ENCODE measurements at regions not wholly inside any gene's neighbourhood (a gene's known extent, or its start where the extent isn't known, plus 50 kb on each side); places are given as distances from the start of the nearest gene placed in this dataset.

GRCh38 chr4:152099981-152100378, 339.2 kb upstream of the GATB start:
- H3K4me1 Mint-ChIP-seq: peaks cover 19 to 33% (median 21%) of the 10 kb centered on the region in 3 donors
- H3K9me3 Mint-ChIP-seq: no peaks in the 10 kb centered on the region
- H3K27ac Mint-ChIP-seq: peak overlapping the region; percentile 57 to 91 (median 89)
- peak overlapping the region in 3 of 4 donors; percentile 27 to 86 (median 80) for H3K4me3 Mint-ChIP-seq
- H3K27me3 Mint-ChIP-seq: peaks cover 3% of the 10 kb centered on the region
- H3K36me3 Mint-ChIP-seq: peaks cover 3% of the 10 kb centered on the region

GRCh38 chr4:152099555-152099954, 338.7 kb upstream of the GATB start:
- Mint-ChIP-seq H3K27me3 (peaks cover 6% of the 10 kb centered on the region), H3K4me3 (peak overlapping the region in 1 of 4 donors; percentile 55), H3K4me1 (peaks cover 18 to 33% (median 21%) of the 10 kb centered on the region in 3 donors), H3K27ac (peak overlapping the region in 2 of 3 donors; percentile 78 to 89), H3K9me3 (no peaks in the 10 kb centered on the region), H3K36me3 (peaks cover 3% of the 10 kb centered on the region)

GRCh38 chr4:152099061-152099425, 338.2 kb upstream of the GATB start:
- H3K9me3 Mint-ChIP-seq: peaks cover 0 to 3% (median 0%) of the 10 kb centered on the region in 3 donors
- peaks cover 17 to 33% (median 21%) of the 10 kb centered on the region in 3 donors for H3K4me1 Mint-ChIP-seq
- H3K27ac Mint-ChIP-seq: peak overlapping the region in 1 of 3 donors; percentile 46
- H3K27me3 Mint-ChIP-seq: peaks cover 8% of the 10 kb centered on the region
- H3K4me3 Mint-ChIP-seq: no peak overlapping the region
- H3K36me3 Mint-ChIP-seq: peaks cover 3% of the 10 kb centered on the region

GRCh38 chr4:152098365-152099060, 337.7 kb upstream of the GATB start:
- H3K27me3 Mint-ChIP-seq: peaks cover 9% of the 10 kb centered on the region
- peaks cover 17 to 31% (median 21%) of the 10 kb centered on the region in 3 donors for H3K4me1 Mint-ChIP-seq
- no peak overlapping the region for H3K4me3 Mint-ChIP-seq
- peak overlapping the region in 1 of 3 donors; percentile 46 for H3K27ac Mint-ChIP-seq
- peaks cover 3% of the 10 kb centered on the region for H3K36me3 Mint-ChIP-seq
- H3K9me3 Mint-ChIP-seq: peaks cover 0 to 3% (median 0%) of the 10 kb centered on the region in 3 donors

- peaks cover 3% of the 10 kb centered on the region for H3K36me3 Mint-ChIP-seq
- peak overlapping the region in 1 of 3 donors; percentile 65 for H3K27ac Mint-ChIP-seq
- peaks cover 17 to 30% (median 21%) of the 10 kb centered on the region in 3 donors for H3K4me1 Mint-ChIP-seq
- no peak overlapping the region for H3K4me3 Mint-ChIP-seq
- H3K27me3 Mint-ChIP-seq: peaks cover 15% of the 10 kb centered on the region
- peaks cover 0 to 3% (median 0%) of the 10 kb centered on the region in 3 donors for H3K9me3 Mint-ChIP-seq
Observed at GRCh38 chr4:152097371-152097770, 336.6 kb upstream of the GATB start.

- H3K27ac Mint-ChIP-seq: no peak overlapping the region
- peaks cover 0 to 3% (median 0%) of the 10 kb centered on the region in 3 donors for H3K9me3 Mint-ChIP-seq
- H3K4me3 Mint-ChIP-seq: no peak overlapping the region
- H3K27me3 Mint-ChIP-seq: peaks cover 13% of the 10 kb centered on the region
- peaks cover 8 to 19% (median 8%) of the 10 kb centered on the region in 3 donors for H3K4me1 Mint-ChIP-seq
- H3K36me3 Mint-ChIP-seq: no peaks in the 10 kb centered on the region
Observed at GRCh38 chr4:152095701-152096070, 334.9 kb upstream of the GATB start.

GRCh38 chr4:152094970-152095700, 334.3 kb upstream of the GATB start:
- Mint-ChIP-seq H3K4me1 (peaks cover 3 to 13% (median 3%) of the 10 kb centered on the region in 3 donors), H3K27me3 (peaks cover 13% of the 10 kb centered on the region), H3K9me3 (peaks cover 0 to 3% (median 0%) of the 10 kb centered on the region in 3 donors), H3K4me3 (no peak overlapping the region), H3K36me3 (no peaks in the 10 kb centered on the region), H3K27ac (no peak overlapping the region)

GRCh38 chr4:152091405-152091804, 330.6 kb upstream of the GATB start:
- Mint-ChIP-seq H3K27ac (no peak overlapping the region), H3K27me3 (peaks cover 14% of the 10 kb centered on the region), H3K36me3 (no peaks in the 10 kb centered on the region), H3K9me3 (peaks cover 0 to 3% (median 0%) of the 10 kb centered on the region in 3 donors), H3K4me1 (peaks cover 0 to 3% (median 0%) of the 10 kb centered on the region in 3 donors), H3K4me3 (no peak overlapping the region)

- no peaks in the 10 kb centered on the region for H3K36me3 Mint-ChIP-seq
- no peak overlapping the region for H3K4me3 Mint-ChIP-seq
- H3K9me3 Mint-ChIP-seq: peaks cover 0 to 3% (median 0%) of the 10 kb centered on the region in 3 donors
- peaks cover 14% of the 10 kb centered on the region for H3K27me3 Mint-ChIP-seq
- H3K4me1 Mint-ChIP-seq: peaks cover 0 to 3% (median 0%) of the 10 kb centered on the region in 3 donors
- no peak overlapping the region for H3K27ac Mint-ChIP-seq
Observed at GRCh38 chr4:152090543-152090942, 329.7 kb upstream of the GATB start.

- Mint-ChIP-seq H3K27me3 (peaks cover 10% of the 10 kb centered on the region), H3K36me3 (peaks cover 2% of the 10 kb centered on the region), H3K4me3 (no peak overlapping the region), H3K4me1 (no peaks in the 10 kb centered on the region), H3K27ac (no peak overlapping the region), H3K9me3 (peaks cover 0 to 3% (median 0%) of the 10 kb centered on the region in 3 donors)
Observed at GRCh38 chr4:152089584-152089983, 328.8 kb upstream of the GATB start.

GRCh38 chr4:152087335-152087734, 326.5 kb upstream of the GATB start:
- Mint-ChIP-seq H3K27me3 (peaks cover 5% of the 10 kb centered on the region), H3K4me1 (no peaks in the 10 kb centered on the region), H3K36me3 (peaks cover 2% of the 10 kb centered on the region), H3K9me3 (no peaks in the 10 kb centered on the region), H3K27ac (no peak overlapping the region), H3K4me3 (no peak overlapping the region)

GRCh38 chr4:152085657-152086056, 324.9 kb upstream of the GATB start:
- peaks cover 2% of the 10 kb centered on the region for H3K36me3 Mint-ChIP-seq
- H3K4me3 Mint-ChIP-seq: no peak overlapping the region
- H3K4me1 Mint-ChIP-seq: peaks cover 0 to 6% (median 1%) of the 10 kb centered on the region in 3 donors
- peaks cover 0 to 13% (median 1%) of the 10 kb centered on the region in 3 donors for H3K9me3 Mint-ChIP-seq
- no peak overlapping the region for H3K27ac Mint-ChIP-seq
- H3K27me3 Mint-ChIP-seq: peaks cover 7% of the 10 kb centered on the region

GRCh38 chr4:152083338-152083737, 322.5 kb upstream of the GATB start:
- Mint-ChIP-seq H3K27ac (no peak overlapping the region), H3K4me1 (peaks cover 0 to 15% (median 9%) of the 10 kb centered on the region in 3 donors), H3K27me3 (peaks cover 6% of the 10 kb centered on the region)

GRCh38 chr4:152081024-152081423, 320.2 kb upstream of the GATB start:
- Mint-ChIP-seq H3K9me3 (peaks cover 0 to 13% (median 5%) of the 10 kb centered on the region in 3 donors), H3K4me1 (peaks cover 0 to 15% (median 9%) of the 10 kb centered on the region in 3 donors), H3K36me3 (peaks cover 2% of the 10 kb centered on the region), H3K4me3 (no peak overlapping the region), H3K27ac (no peak overlapping the region), H3K27me3 (peaks cover 6% of the 10 kb centered on the region)

More at GRCh38 chr4:152083338-152083737, 322.5 kb upstream of the GATB start:
- peaks cover 2% of the 10 kb centered on the region for H3K36me3 Mint-ChIP-seq
- H3K4me3 Mint-ChIP-seq: no peak overlapping the region
- H3K9me3 Mint-ChIP-seq: peaks cover 0 to 13% (median 1%) of the 10 kb centered on the region in 3 donors
